ENCODE measurements at regions not wholly inside any gene's neighbourhood (a gene's known extent, or its start where the extent isn't known, plus 50 kb on each side); places are given as distances from the start of the nearest gene placed in this dataset.

DNA sequence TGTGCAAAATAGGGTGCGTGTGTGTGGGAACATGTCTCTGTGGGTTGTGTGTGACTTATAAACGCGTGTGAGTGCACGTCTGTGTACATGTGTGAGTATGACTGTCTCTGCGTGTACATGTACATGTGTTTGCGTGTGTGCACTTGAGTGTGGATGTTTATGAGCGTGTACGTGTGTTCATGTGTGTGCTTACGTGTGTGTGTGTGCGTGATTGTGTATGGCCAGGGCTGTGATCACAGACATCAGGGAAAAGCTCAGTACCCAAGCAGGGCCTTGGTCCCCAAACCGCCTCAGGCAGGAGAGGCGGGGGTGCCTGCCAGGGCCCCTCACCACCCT lies 326.3 kb upstream of the DIO3 start (continued):
- TF ChIP-seq, protein P1, sequence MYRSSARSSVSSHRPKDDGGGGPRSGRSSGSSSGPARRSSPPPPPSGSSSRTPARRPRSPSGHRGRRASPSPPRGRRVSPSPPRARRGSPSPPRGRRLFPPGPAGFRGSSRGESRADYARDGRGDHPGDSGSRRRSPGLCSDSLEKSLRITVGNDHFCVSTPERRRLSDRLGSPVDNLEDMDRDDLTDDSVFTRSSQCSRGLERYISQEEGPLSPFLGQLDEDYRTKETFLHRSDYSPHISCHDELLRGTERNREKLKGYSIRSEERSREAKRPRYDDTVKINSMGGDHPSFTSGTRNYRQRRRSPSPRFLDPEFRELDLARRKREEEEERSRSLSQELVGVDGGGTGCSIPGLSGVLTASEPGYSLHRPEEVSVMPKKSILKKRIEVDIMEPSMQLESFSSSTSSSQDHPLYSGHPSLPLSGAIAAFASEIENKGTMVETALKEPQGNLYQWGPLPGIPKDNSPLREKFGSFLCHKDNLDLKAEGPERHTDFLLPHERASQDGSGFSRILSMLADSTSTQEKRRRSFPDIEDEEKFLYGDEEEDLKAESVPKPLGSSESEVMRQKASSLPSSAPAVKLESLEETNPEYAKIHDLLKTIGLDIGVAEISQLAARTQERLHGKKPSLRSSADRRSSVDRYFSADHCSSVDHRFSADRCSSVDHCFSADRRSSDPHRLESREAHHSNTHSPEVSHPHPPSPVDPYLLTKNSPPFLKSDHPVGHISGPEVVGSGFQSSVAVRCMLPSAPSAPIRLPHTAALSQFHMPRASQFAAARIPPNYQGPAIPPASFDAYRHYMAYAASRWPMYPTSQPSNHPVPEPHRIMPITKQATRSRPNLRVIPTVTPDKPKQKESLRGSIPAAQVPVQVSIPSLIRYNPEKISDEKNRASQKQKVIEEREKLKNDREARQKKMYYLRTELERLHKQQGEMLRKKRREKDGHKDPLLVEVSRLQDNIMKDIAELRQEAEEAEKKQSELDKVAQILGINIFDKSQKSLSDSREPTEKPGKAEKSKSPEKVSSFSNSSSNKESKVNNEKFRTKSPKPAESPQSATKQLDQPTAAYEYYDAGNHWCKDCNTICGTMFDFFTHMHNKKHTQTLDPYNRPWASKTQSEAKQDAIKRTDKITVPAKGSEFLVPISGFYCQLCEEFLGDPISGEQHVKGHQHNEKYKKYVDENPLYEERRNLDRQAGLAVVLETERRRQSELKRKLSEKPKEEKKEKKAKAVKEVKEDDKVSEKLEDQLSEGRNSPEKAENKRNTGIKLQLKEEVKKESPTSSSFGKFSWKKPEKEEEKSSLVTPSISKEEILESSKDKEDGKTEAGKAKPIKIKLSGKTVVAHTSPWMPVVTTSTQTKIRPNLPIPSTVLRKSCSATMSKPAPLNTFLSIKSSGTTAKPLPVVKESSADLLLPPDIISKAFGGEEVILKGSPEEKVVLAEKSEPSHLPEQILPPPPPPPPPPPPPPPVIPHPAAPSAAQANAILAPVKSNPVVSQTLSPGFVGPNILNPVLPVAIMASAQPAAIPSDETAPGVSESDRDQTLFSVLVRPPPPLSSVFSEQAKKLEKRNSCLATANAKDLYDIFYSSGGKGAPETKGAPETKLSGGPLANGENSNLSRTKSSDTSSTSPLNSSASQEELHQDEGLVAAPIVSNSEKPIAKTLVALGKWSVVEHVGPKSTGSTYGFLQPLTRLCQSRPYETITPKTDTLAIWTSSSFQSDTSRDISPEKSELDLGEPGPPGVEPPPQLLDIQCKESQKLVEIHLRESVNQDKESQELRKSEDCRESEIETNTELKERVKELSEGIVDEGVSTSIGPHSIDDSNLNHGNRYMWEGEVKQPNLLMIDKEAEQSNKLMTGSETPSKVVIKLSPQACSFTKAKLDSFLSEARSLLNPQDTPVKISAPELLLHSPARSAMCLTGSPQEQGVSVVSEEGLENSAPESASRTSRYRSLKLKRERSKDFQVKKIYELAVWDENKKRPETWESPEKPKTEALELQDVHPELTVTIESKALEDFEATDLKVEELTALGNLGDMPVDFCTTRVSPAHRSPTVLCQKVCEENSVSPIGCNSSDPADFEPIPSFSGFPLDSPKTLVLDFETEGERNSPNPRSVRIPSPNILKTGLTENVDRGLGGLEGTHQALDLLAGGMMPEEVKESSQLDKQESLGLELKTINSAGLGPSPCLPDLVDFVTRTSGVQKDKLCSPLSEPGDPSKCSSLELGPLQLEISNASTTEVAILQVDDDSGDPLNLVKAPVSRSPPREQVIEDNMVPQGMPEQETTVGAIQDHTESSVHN (CRISPR knock-in tag; IDR thresholded peaks at IDR 0.05) = 0 out of 2 replicates have a peak, but pooled peaks have one; percentile 65
- 0 out of 2 replicates have a peak, but pooled peaks have one; percentile 41 for TF ChIP-seq GTF3A (CRISPR knock-in tag; conservative IDR thresholded peaks at IDR 0.05)
- no peak for TF ChIP-seq ZNF614 (CRISPR knock-in tag; IDR thresholded peaks at IDR 0.05; ENCODE audit: borderline replicate concordance)
- TF ChIP-seq, protein P2, sequence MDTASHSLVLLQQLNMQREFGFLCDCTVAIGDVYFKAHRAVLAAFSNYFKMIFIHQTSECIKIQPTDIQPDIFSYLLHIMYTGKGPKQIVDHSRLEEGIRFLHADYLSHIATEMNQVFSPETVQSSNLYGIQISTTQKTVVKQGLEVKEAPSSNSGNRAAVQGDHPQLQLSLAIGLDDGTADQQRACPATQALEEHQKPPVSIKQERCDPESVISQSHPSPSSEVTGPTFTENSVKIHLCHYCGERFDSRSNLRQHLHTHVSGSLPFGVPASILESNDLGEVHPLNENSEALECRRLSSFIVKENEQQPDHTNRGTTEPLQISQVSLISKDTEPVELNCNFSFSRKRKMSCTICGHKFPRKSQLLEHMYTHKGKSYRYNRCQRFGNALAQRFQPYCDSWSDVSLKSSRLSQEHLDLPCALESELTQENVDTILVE (CRISPR knock-in tag; IDR thresholded peaks at IDR 0.05) = no peak
- TF ChIP-seq, protein P3, sequence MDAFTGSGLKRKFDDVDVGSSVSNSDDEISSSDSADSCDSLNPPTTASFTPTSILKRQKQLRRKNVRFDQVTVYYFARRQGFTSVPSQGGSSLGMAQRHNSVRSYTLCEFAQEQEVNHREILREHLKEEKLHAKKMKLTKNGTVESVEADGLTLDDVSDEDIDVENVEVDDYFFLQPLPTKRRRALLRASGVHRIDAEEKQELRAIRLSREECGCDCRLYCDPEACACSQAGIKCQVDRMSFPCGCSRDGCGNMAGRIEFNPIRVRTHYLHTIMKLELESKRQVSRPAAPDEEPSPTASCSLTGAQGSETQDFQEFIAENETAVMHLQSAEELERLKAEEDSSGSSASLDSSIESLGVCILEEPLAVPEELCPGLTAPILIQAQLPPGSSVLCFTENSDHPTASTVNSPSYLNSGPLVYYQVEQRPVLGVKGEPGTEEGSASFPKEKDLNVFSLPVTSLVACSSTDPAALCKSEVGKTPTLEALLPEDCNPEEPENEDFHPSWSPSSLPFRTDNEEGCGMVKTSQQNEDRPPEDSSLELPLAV (CRISPR knock-in tag; conservative IDR thresholded peaks at IDR 0.05; ENCODE audit: low read depth) = 0 out of 2 replicates have a peak, but pooled peaks have one; percentile 46
- no peak for TF ChIP-seq ZC3H13 (CRISPR knock-in tag; IDR thresholded peaks at IDR 0.05)
- 0 out of 2 replicates have a peak, but pooled peaks have one; percentile 22 for TF ChIP-seq ZNF724P (CRISPR knock-in tag; IDR thresholded peaks at IDR 0.05; ENCODE audit: borderline replicate concordance)
- no peak for TF ChIP-seq KDM3A (CRISPR knock-in tag; IDR thresholded peaks at IDR 0.05; ENCODE audit: low read depth)
- no peak for TF ChIP-seq ZNF331 (CRISPR knock-in tag; IDR thresholded peaks at IDR 0.05)
- no peak for TF ChIP-seq ZNF383 (CRISPR knock-in tag; IDR thresholded peaks at IDR 0.05; ENCODE audit: borderline replicate concordance)
- TF ChIP-seq, protein P4, sequence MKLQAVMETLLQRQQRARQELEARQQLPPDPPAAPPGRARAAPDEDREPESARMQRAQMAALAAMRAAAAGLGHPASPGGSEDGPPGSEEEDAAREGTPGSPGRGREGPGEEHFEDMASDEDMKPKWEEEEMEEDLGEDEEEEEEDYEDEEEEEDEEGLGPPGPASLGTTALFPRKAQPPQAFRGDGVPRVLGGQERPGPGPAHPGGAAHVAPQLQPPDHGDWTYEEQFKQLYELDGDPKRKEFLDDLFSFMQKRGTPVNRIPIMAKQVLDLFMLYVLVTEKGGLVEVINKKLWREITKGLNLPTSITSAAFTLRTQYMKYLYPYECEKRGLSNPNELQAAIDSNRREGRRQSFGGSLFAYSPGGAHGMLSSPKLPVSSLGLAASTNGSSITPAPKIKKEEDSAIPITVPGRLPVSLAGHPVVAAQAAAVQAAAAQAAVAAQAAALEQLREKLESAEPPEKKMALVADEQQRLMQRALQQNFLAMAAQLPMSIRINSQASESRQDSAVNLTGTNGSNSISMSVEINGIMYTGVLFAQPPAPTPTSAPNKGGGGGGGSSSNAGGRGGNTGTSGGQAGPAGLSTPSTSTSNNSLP (IDR thresholded peaks at IDR 0.05; ENCODE audit: low read depth, low read length) = no peak
- no peak for TF ChIP-seq ZFYVE20 (CRISPR knock-in tag; IDR thresholded peaks at IDR 0.05; ENCODE audit: borderline replicate concordance, low read depth)
- TF ChIP-seq ZSCAN22 (CRISPR knock-in tag; IDR thresholded peaks at IDR 0.05) = no peak
- no peak for TF ChIP-seq ZNF235 (CRISPR knock-in tag; IDR thresholded peaks at IDR 0.05; ENCODE audit: borderline replicate concordance)
- no peak for TF ChIP-seq IKZF4 (CRISPR knock-in tag; IDR thresholded peaks at IDR 0.05; ENCODE audit: borderline replicate concordance, low read depth, not compliant biosample characterization)
- no peak for TF ChIP-seq MED1 (CRISPR knock-in tag; IDR thresholded peaks at IDR 0.05)
- TF ChIP-seq ZNF75D (CRISPR knock-in tag; IDR thresholded peaks at IDR 0.05; ENCODE audit: borderline replicate concordance) = no peak
- TF ChIP-seq ZNF644 (CRISPR knock-in tag; IDR thresholded peaks at IDR 0.05; ENCODE audit: low read depth) = no peak
- no peak for TF ChIP-seq ZNF713 (CRISPR knock-in tag; IDR thresholded peaks at IDR 0.05)
